ENCODE measurements at regions not wholly inside any gene's neighbourhood (a gene's known extent, or its start where the extent isn't known, plus 50 kb on each side); places are given as distances from the start of the nearest gene placed in this dataset.
"Not testable (repeated sequence)": the region's sequence is repeated elsewhere in the genome, so short reads cannot be mapped to it uniquely, and the experiment has no call there.

GRCh38 chr2:91462292-91462691 is 2770.8 kb downstream of the RPIA start:
- H3K27ac ChIP-seq (ENCODE audit: low read depth in 2 of 2, low read length in 1 of 2); H3K4me1 ChIP-seq (ENCODE audit: control insufficient read depth in 2 of 2, insufficient read depth in 2 of 2, low read length in 1 of 2); H3K27me3 ChIP-seq (ENCODE audit: control insufficient read depth in 1 of 2, insufficient read depth in 2 of 2, low read length in 2 of 2); H3K9me3 ChIP-seq (ENCODE audit: control insufficient read depth in 2 of 2, insufficient read depth in 1 of 2, low read depth in 1 of 2, low read length in 1 of 2); H3K36me3 ChIP-seq (ENCODE audit: control insufficient read depth in 2 of 2, insufficient read depth in 2 of 2, low read length in 1 of 2); H3K4me3 ChIP-seq (ENCODE audit: low read depth in 1 of 2, low read length in 2 of 2): not testable (repeated sequence)
- WGBS, 2 donors: 73 to 77% methylated on average over 9 of the region's 9 CpGs

- not testable (repeated sequence) for H3K4me3 ChIP-seq (ENCODE audit: low read depth in 1 of 2, low read length in 2 of 2); H3K4me1 ChIP-seq (ENCODE audit: control insufficient read depth in 2 of 2, insufficient read depth in 2 of 2, low read length in 1 of 2); H3K27ac ChIP-seq (ENCODE audit: low read depth in 2 of 2, low read length in 1 of 2); H3K36me3 ChIP-seq (ENCODE audit: control insufficient read depth in 2 of 2, insufficient read depth in 2 of 2, low read length in 1 of 2); H3K27me3 ChIP-seq (ENCODE audit: control insufficient read depth in 1 of 2, insufficient read depth in 2 of 2, low read length in 2 of 2); H3K9me3 ChIP-seq (ENCODE audit: control insufficient read depth in 2 of 2, insufficient read depth in 1 of 2, low read depth in 1 of 2, low read length in 1 of 2)
- 63 to 77% methylated on average over 2 of the region's 2 CpGs for WGBS, 2 donors
These were observed 2771.5 kb downstream of the RPIA start for GRCh38 chr2:91463007-91463406.

GRCh38 chr2:91466780-91467363 is 2775.4 kb downstream of the RPIA start:
- not testable (repeated sequence) for H3K4me1 ChIP-seq (ENCODE audit: control insufficient read depth in 2 of 2, insufficient read depth in 2 of 2, low read length in 1 of 2); H3K27me3 ChIP-seq (ENCODE audit: control insufficient read depth in 1 of 2, insufficient read depth in 2 of 2, low read length in 2 of 2); H3K4me3 ChIP-seq (ENCODE audit: low read depth in 1 of 2, low read length in 2 of 2); H3K36me3 ChIP-seq (ENCODE audit: control insufficient read depth in 2 of 2, insufficient read depth in 2 of 2, low read length in 1 of 2); H3K9me3 ChIP-seq (ENCODE audit: control insufficient read depth in 2 of 2, insufficient read depth in 1 of 2, low read depth in 1 of 2, low read length in 1 of 2); H3K27ac ChIP-seq (ENCODE audit: low read depth in 2 of 2, low read length in 1 of 2)
- 28 to 30% methylated on average over 1 of the region's 1 CpG for WGBS, 2 donors

GRCh38 chr2:91476244-91476935 is 2784.9 kb downstream of the RPIA start:
- H3K4me1 ChIP-seq (ENCODE audit: control insufficient read depth in 2 of 2, insufficient read depth in 2 of 2, low read length in 1 of 2); H3K27ac ChIP-seq (ENCODE audit: low read depth in 2 of 2, low read length in 1 of 2); H3K36me3 ChIP-seq (ENCODE audit: control insufficient read depth in 2 of 2, insufficient read depth in 2 of 2, low read length in 1 of 2); H3K4me3 ChIP-seq (ENCODE audit: low read depth in 1 of 2, low read length in 2 of 2); H3K9me3 ChIP-seq (ENCODE audit: control insufficient read depth in 2 of 2, insufficient read depth in 1 of 2, low read depth in 1 of 2, low read length in 1 of 2): not testable (repeated sequence)
- H3K27me3 ChIP-seq (ENCODE audit: control insufficient read depth in 1 of 2, insufficient read depth in 2 of 2, low read length in 2 of 2): peaks cover 0 to 19% of the 10 kb centered on the region in 2 donors
- 26 to 32% methylated on average over 2 of the region's 2 CpGs for WGBS, 2 donors

GRCh38 chr2:91476936-91477246 is 2785.4 kb downstream of the RPIA start:
- not testable (repeated sequence) for H3K36me3 ChIP-seq (ENCODE audit: control insufficient read depth in 2 of 2, insufficient read depth in 2 of 2, low read length in 1 of 2); H3K27ac ChIP-seq (ENCODE audit: low read depth in 2 of 2, low read length in 1 of 2); H3K4me3 ChIP-seq (ENCODE audit: low read depth in 1 of 2, low read length in 2 of 2); H3K4me1 ChIP-seq (ENCODE audit: control insufficient read depth in 2 of 2, insufficient read depth in 2 of 2, low read length in 1 of 2); H3K9me3 ChIP-seq (ENCODE audit: control insufficient read depth in 2 of 2, insufficient read depth in 1 of 2, low read depth in 1 of 2, low read length in 1 of 2)
- peaks cover 0 to 19% of the 10 kb centered on the region in 2 donors for H3K27me3 ChIP-seq (ENCODE audit: control insufficient read depth in 1 of 2, insufficient read depth in 2 of 2, low read length in 2 of 2)
- WGBS, 2 donors: 5 to 6% methylated on average over 17 to 20 of the region's 25 CpGs

GRCh38 chr2:91477291-91477690 is 2785.8 kb downstream of the RPIA start:
- H3K9me3 ChIP-seq (ENCODE audit: control insufficient read depth in 2 of 2, insufficient read depth in 1 of 2, low read depth in 1 of 2, low read length in 1 of 2); H3K4me1 ChIP-seq (ENCODE audit: control insufficient read depth in 2 of 2, insufficient read depth in 2 of 2, low read length in 1 of 2); H3K36me3 ChIP-seq (ENCODE audit: control insufficient read depth in 2 of 2, insufficient read depth in 2 of 2, low read length in 1 of 2); H3K27ac ChIP-seq (ENCODE audit: low read depth in 2 of 2, low read length in 1 of 2): not testable (repeated sequence)
- WGBS, 2 donors: 2% methylated on average over 42 to 51 of the region's 51 CpGs
- peaks cover 0 to 19% of the 10 kb centered on the region in 2 donors for H3K27me3 ChIP-seq (ENCODE audit: control insufficient read depth in 1 of 2, insufficient read depth in 2 of 2, low read length in 2 of 2)
- peak overlapping the region in 1 of 2 donors; percentile 57 for H3K4me3 ChIP-seq (ENCODE audit: low read depth in 1 of 2, low read length in 2 of 2)

GRCh38 chr2:91477731-91478672 is 2786.5 kb downstream of the RPIA start:
- peak overlapping the region; percentile 32 to 57 for H3K4me3 ChIP-seq (ENCODE audit: low read depth in 1 of 2, low read length in 2 of 2)
- no peaks in the 10 kb centered on the region for H3K36me3 ChIP-seq (ENCODE audit: control insufficient read depth in 2 of 2, insufficient read depth in 2 of 2, low read length in 1 of 2)
- peaks cover 0 to 19% of the 10 kb centered on the region in 2 donors for H3K27me3 ChIP-seq (ENCODE audit: control insufficient read depth in 1 of 2, insufficient read depth in 2 of 2, low read length in 2 of 2)
- no peak overlapping the region for H3K27ac ChIP-seq (ENCODE audit: low read depth in 2 of 2, low read length in 1 of 2)
- peaks cover 0 to 7% of the 10 kb centered on the region in 2 donors for H3K9me3 ChIP-seq (ENCODE audit: control insufficient read depth in 2 of 2, insufficient read depth in 1 of 2, low read depth in 1 of 2, low read length in 1 of 2)
- 2 to 3% methylated on average over 123 of the region's 123 CpGs for WGBS, 2 donors
- peaks cover 0 to 10% of the 10 kb centered on the region in 2 donors for H3K4me1 ChIP-seq (ENCODE audit: control insufficient read depth in 2 of 2, insufficient read depth in 2 of 2, low read length in 1 of 2)

- H3K27me3 ChIP-seq (ENCODE audit: control insufficient read depth in 1 of 2, insufficient read depth in 2 of 2, low read length in 2 of 2): peaks cover 0 to 19% of the 10 kb centered on the region in 2 donors
- not testable (repeated sequence) for H3K9me3 ChIP-seq (ENCODE audit: control insufficient read depth in 2 of 2, insufficient read depth in 1 of 2, low read depth in 1 of 2, low read length in 1 of 2); H3K4me1 ChIP-seq (ENCODE audit: control insufficient read depth in 2 of 2, insufficient read depth in 2 of 2, low read length in 1 of 2); H3K27ac ChIP-seq (ENCODE audit: low read depth in 2 of 2, low read length in 1 of 2); H3K36me3 ChIP-seq (ENCODE audit: control insufficient read depth in 2 of 2, insufficient read depth in 2 of 2, low read length in 1 of 2)
- peak overlapping the region; percentile 3 to 57 for H3K4me3 ChIP-seq (ENCODE audit: low read depth in 1 of 2, low read length in 2 of 2)
- 3 to 4% methylated on average over 64 to 70 of the region's 70 CpGs for WGBS, 2 donors
These were observed 2787.6 kb downstream of the RPIA start for GRCh38 chr2:91478851-91479718.

GRCh38 chr2:91485226-91485625 is 2793.8 kb downstream of the RPIA start:
- H3K36me3 ChIP-seq (ENCODE audit: control insufficient read depth in 2 of 2, insufficient read depth in 2 of 2, low read length in 1 of 2); H3K27ac ChIP-seq (ENCODE audit: low read depth in 2 of 2, low read length in 1 of 2); H3K27me3 ChIP-seq (ENCODE audit: control insufficient read depth in 1 of 2, insufficient read depth in 2 of 2, low read length in 2 of 2); H3K9me3 ChIP-seq (ENCODE audit: control insufficient read depth in 2 of 2, insufficient read depth in 1 of 2, low read depth in 1 of 2, low read length in 1 of 2); H3K4me3 ChIP-seq (ENCODE audit: low read depth in 1 of 2, low read length in 2 of 2); H3K4me1 ChIP-seq (ENCODE audit: control insufficient read depth in 2 of 2, insufficient read depth in 2 of 2, low read length in 1 of 2): not testable (repeated sequence)
- WGBS, 2 donors: 19 to 28% methylated on average over 4 of the region's 4 CpGs

Data from esophagus (tissue), 2 donors.